ENCODE measurements at regions not wholly inside any gene's neighbourhood (a gene's known extent, or its start where the extent isn't known, plus 50 kb on each side); places are given as distances from the start of the nearest gene placed in this dataset.
"Not testable (repeated sequence)": the region's sequence is repeated elsewhere in the genome, so short reads cannot be mapped to it uniquely, and the experiment has no call there.

- H3K27me3 ChIP-seq (replicated peaks in 1 of 4; ENCODE audit: control extremely low read depth in 1 of 4, control insufficient read depth in 3 of 4, insufficient read depth in 4 of 4, low read length in 3 of 4); ATAC-seq (ENCODE audit: low read depth); intact Hi-C loops (cut with micrococcal nuclease); H3K27ac Mint-ChIP-seq; H3K9me3 Mint-ChIP-seq (ENCODE audit: insufficient read depth); H4K20me1 ChIP-seq (ENCODE audit: control insufficient read depth, insufficient read depth, low read length, poor library complexity, severe bottlenecking); H3K4me2 ChIP-seq (replicated peaks; ENCODE audit: low read depth, low read length, poor library complexity, severe bottlenecking); H3K4me1 ChIP-seq (ENCODE audit: control insufficient read depth in 2 of 2, insufficient read depth in 2 of 2, low read length in 2 of 2); CTCF ChIA-PET; H3K4me1 Mint-ChIP-seq; H3K4me3 Mint-ChIP-seq; H3K9ac ChIP-seq (ENCODE audit: low read length); H2AFZ ChIP-seq (ENCODE audit: insufficient read depth, low read depth, low read length, poor library complexity, severe bottlenecking); H3K79me2 ChIP-seq (ENCODE audit: control insufficient read depth, insufficient read depth, low read length); H3K9me3 ChIP-seq (ENCODE audit: control extremely low read depth in 1 of 3, control insufficient read depth in 2 of 3, insufficient read depth in 1 of 3, low read length in 2 of 3); H3K27me3 Mint-ChIP-seq; POLR2A ChIA-PET; H3K4me3 ChIP-seq (ENCODE audit: control extremely low read depth in 1 of 5, extremely low read depth in 1 of 5, insufficient read depth in 1 of 5, low read depth in 2 of 5, low read length in 4 of 5); H3K36me3 ChIP-seq (replicated peaks in 1 of 2; ENCODE audit: control extremely low read depth in 1 of 2, control insufficient read depth in 1 of 2, extremely low read depth in 1 of 2, insufficient read depth in 2 of 2, low read length in 1 of 2); H3K27ac ChIP-seq (ENCODE audit: low read length in 2 of 2); DNase-seq: not testable (repeated sequence)
- no CpG with 5 or more reads among the region's 6 CpGs for WGBS (ENCODE audit: insufficient coverage)
Observed at GRCh38 chrX:92351065-92351464, 571.9 kb downstream of the PCDH11X start.

GRCh38 chrX:92351511-92351910, 572.3 kb downstream of the PCDH11X start:
- Histone ChIP-seq H3K79me2 (ENCODE audit: control insufficient read depth, insufficient read depth, low read length) (no peaks in the 10 kb centered on the region), H3K9me3 (ENCODE audit: control extremely low read depth in 1 of 3, control insufficient read depth in 2 of 3, insufficient read depth in 1 of 3, low read length in 2 of 3) (no peaks in the 10 kb centered on the region), H4K20me1 (ENCODE audit: control insufficient read depth, insufficient read depth, low read length, poor library complexity, severe bottlenecking) (no peaks in the 10 kb centered on the region), H3K4me1 (ENCODE audit: control insufficient read depth in 2 of 2, insufficient read depth in 2 of 2, low read length in 2 of 2) (no peaks in the 10 kb centered on the region), H2AFZ (ENCODE audit: insufficient read depth, low read depth, low read length, poor library complexity, severe bottlenecking) (no peak overlapping the region), H3K36me3 (replicated peaks in 1 of 2; ENCODE audit: control extremely low read depth in 1 of 2, control insufficient read depth in 1 of 2, extremely low read depth in 1 of 2, insufficient read depth in 2 of 2, low read length in 1 of 2) (no peaks in the 10 kb centered on the region), H3K9ac (ENCODE audit: low read length) (no peak overlapping the region), H3K27me3 (replicated peaks in 1 of 4; ENCODE audit: control extremely low read depth in 1 of 4, control insufficient read depth in 3 of 4, insufficient read depth in 4 of 4, low read length in 3 of 4) (no peaks in the 10 kb centered on the region), H3K27ac (ENCODE audit: low read length in 2 of 2) (no peak overlapping the region), H3K4me3 (ENCODE audit: control extremely low read depth in 1 of 5, extremely low read depth in 1 of 5, insufficient read depth in 1 of 5, low read depth in 2 of 5, low read length in 4 of 5) (no peak overlapping the region), H3K4me2 (replicated peaks; ENCODE audit: low read depth, low read length, poor library complexity, severe bottlenecking) (no peak overlapping the region)
- TF ChIP-seq EZH2 (IDR thresholded peaks at IDR 0.05; ENCODE audit: borderline replicate concordance, insufficient read depth, low read depth, low read length, poor library complexity, severe bottlenecking), result no peak
- TF ChIP-seq, protein P1, sequence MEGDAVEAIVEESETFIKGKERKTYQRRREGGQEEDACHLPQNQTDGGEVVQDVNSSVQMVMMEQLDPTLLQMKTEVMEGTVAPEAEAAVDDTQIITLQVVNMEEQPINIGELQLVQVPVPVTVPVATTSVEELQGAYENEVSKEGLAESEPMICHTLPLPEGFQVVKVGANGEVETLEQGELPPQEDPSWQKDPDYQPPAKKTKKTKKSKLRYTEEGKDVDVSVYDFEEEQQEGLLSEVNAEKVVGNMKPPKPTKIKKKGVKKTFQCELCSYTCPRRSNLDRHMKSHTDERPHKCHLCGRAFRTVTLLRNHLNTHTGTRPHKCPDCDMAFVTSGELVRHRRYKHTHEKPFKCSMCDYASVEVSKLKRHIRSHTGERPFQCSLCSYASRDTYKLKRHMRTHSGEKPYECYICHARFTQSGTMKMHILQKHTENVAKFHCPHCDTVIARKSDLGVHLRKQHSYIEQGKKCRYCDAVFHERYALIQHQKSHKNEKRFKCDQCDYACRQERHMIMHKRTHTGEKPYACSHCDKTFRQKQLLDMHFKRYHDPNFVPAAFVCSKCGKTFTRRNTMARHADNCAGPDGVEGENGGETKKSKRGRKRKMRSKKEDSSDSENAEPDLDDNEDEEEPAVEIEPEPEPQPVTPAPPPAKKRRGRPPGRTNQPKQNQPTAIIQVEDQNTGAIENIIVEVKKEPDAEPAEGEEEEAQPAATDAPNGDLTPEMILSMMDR (IDR thresholded peaks at IDR 0.05), result no peak
- Mint-ChIP-seq H3K4me1 (no peaks in the 10 kb centered on the region), H3K27me3 (no peaks in the 10 kb centered on the region), H3K27ac (no peak overlapping the region), H3K9me3 (ENCODE audit: insufficient read depth) (no peaks in the 10 kb centered on the region), H3K4me3 (no peak overlapping the region)
- POLR2A ChIA-PET, result no interaction called here
- DNase-seq, result no peak
- CTCF ChIA-PET, result no interaction called here
- no CpG with 5 or more reads among the region's 2 CpGs for WGBS (ENCODE audit: insufficient coverage)
- intact Hi-C loops (cut with micrococcal nuclease), result no loop called here
- ATAC-seq (ENCODE audit: low read depth), result no peak
